Stimulated activated CD4-positive, alpha-beta T cell treated with anti-CD3 and anti-CD28 coated beads, Interleukin-15, amount 100 ng/mL, for 1 hour (primary cell): ENCODE measurements at regions not wholly inside any gene's neighbourhood (a gene's known extent, or its start where the extent isn't known, plus 50 kb on each side); places are given as distances from the start of the nearest gene placed in this dataset.

Source experiments
- DNase-seq, 2 donors: peaks; one replicate each; pipeline ENCODE4 v3.0.0-alpha.2; 2020; ENCODE audit warnings: low read depth in 1 of 2, low spot score in 1 of 2

- DNase-seq = no peak
Measured at GRCh38 chr7:55690-56248, 136.6 kb upstream of the FAM20C start.

GRCh38 chr7:56291-56913 is 136.0 kb upstream of the FAM20C start:
- DNase-seq = no peak

GRCh38 chr7:57071-57470 is 135.3 kb upstream of the FAM20C start:
- no peak for DNase-seq

- no peak for DNase-seq
Measured at GRCh38 chr7:57482-58255, 134.7 kb upstream of the FAM20C start.

- DNase-seq = no peak
Measured at GRCh38 chr7:58316-58715, 134.1 kb upstream of the FAM20C start.

GRCh38 chr7:59079-60016 is 133.0 kb upstream of the FAM20C start:
- no peak for DNase-seq

- DNase-seq = no peak
Measured at GRCh38 chr7:60017-60675, 132.2 kb upstream of the FAM20C start.

GRCh38 chr7:60706-61105 is 131.7 kb upstream of the FAM20C start:
- DNase-seq = no peak

- DNase-seq = no peak
Measured at GRCh38 chr7:61111-61510, 131.3 kb upstream of the FAM20C start.

- DNase-seq = no peak
Measured at GRCh38 chr7:61576-62360, 130.6 kb upstream of the FAM20C start.

GRCh38 chr7:62361-63116 is 129.8 kb upstream of the FAM20C start:
- no peak for DNase-seq

- DNase-seq = no peak
Measured at GRCh38 chr7:63117-63480, 129.3 kb upstream of the FAM20C start.

GRCh38 chr7:63521-64021 is 128.8 kb upstream of the FAM20C start:
- DNase-seq = no peak

- DNase-seq = no peak
Measured at GRCh38 chr7:64098-64915, 128.1 kb upstream of the FAM20C start.

GRCh38 chr7:64916-65341 is 127.4 kb upstream of the FAM20C start:
- DNase-seq = no peak

- DNase-seq = no peak
Measured at GRCh38 chr7:65554-65953, 126.8 kb upstream of the FAM20C start.

GRCh38 chr7:66296-66695 is 126.1 kb upstream of the FAM20C start:
- DNase-seq = no peak

GRCh38 chr7:66741-67140 is 125.6 kb upstream of the FAM20C start:
- no peak for DNase-seq
